ENCODE measurements at regions not wholly inside any gene's neighbourhood (a gene's known extent, or its start where the extent isn't known, plus 50 kb on each side); places are given as distances from the start of the nearest gene placed in this dataset.

DNA sequence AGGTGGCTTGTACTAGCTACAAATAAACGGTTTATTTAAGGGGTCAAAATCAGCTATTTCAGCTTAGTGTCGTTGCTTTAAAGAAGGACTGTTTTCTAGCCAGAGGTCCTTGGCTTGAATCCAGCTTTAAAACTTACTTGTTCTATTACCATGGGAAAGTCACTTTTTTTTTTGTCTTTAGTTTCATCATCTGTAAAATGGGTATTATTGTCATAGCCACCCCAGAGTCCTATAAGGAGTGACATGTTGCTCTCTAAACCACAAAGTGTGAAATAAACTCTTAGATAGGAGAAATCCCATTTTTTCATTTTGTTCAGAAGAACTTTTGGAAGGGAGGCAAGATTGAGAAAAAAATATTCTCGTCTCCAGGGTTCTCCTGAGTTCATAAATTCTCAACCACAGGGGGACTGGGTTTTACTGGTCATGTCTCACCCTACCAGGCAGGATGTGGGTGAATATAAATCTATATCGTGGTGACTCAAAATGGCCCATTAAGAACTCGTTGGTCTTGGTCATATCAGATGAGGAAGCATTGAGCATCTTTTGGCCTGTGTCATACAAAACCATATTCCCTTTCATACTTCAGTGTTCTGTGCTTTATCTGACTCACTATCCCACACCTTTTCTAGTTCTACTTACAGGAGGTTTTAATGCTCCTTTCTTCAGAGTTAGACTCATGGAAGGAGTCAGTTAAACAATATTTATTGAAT is 202.7 kb upstream of the NR3C1 start:
- H2AFZ ChIP-seq (ENCODE audit: low read length, unreplicated experiment): no peak overlapping the region
- no peaks in the 10 kb centered on the region for H3K4me1 ChIP-seq (ENCODE audit: control insufficient read depth, insufficient read depth, low read length, unreplicated experiment)
- no peaks in the 10 kb centered on the region for H3K27me3 ChIP-seq (ENCODE audit: insufficient read depth, low read length)
- no peaks in the 10 kb centered on the region for H3K36me3 ChIP-seq (ENCODE audit: insufficient read depth, low read length)
- no peaks in the 10 kb centered on the region for H3K79me2 ChIP-seq (ENCODE audit: control insufficient read depth, insufficient read depth, low read length, unreplicated experiment)
- H3K4me3 ChIP-seq (ENCODE audit: low read depth, low read length): no peak overlapping the region
- H3K27ac ChIP-seq (ENCODE audit: low read depth, low read length): no peak overlapping the region

GRCh38 chr5:143605403-143606005 is 202.0 kb upstream of the NR3C1 start:
- H2AFZ ChIP-seq (ENCODE audit: low read length, unreplicated experiment): no peak overlapping the region
- no peaks in the 10 kb centered on the region for H3K4me1 ChIP-seq (ENCODE audit: control insufficient read depth, insufficient read depth, low read length, unreplicated experiment)
- no peak overlapping the region for H3K27ac ChIP-seq (ENCODE audit: low read depth, low read length)
- no peaks in the 10 kb centered on the region for H3K36me3 ChIP-seq (ENCODE audit: insufficient read depth, low read length)
- no peak overlapping the region for H3K4me3 ChIP-seq (ENCODE audit: low read depth, low read length)
- no peaks in the 10 kb centered on the region for H3K27me3 ChIP-seq (ENCODE audit: insufficient read depth, low read length)
- no peaks in the 10 kb centered on the region for H3K79me2 ChIP-seq (ENCODE audit: control insufficient read depth, insufficient read depth, low read length, unreplicated experiment)

DNA sequence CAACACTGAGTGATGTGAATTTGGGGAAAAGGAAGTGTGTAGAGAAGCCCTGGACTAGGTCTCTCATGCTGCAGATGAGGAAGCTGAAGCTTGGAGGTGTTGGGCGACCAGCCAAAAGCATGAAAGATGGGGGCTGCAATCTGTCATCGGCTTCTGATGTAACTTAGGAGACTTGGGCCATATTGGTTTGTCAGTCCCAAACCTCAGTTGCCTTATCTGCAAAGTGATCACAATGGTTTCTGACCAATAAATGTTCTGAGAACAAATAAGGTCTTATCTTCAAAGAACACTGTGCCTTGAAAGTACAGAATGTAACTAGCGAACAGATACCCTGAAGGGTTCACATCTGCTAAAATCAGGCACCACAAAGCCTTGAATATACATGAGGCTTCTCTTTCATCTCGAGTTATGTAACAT is 198.4 kb upstream of the NR3C1 start:
- Histone ChIP-seq H3K79me2 (ENCODE audit: control insufficient read depth, insufficient read depth, low read length, unreplicated experiment) (no peaks in the 10 kb centered on the region), H3K36me3 (ENCODE audit: insufficient read depth, low read length) (no peaks in the 10 kb centered on the region), H2AFZ (ENCODE audit: low read length, unreplicated experiment) (no peak overlapping the region), H3K4me3 (ENCODE audit: low read depth, low read length) (no peak overlapping the region), H3K27ac (ENCODE audit: low read depth, low read length) (no peak overlapping the region), H3K27me3 (ENCODE audit: insufficient read depth, low read length) (no peaks in the 10 kb centered on the region), H3K4me1 (ENCODE audit: control insufficient read depth, insufficient read depth, low read length, unreplicated experiment) (peaks cover 1% of the 10 kb centered on the region)

DNA sequence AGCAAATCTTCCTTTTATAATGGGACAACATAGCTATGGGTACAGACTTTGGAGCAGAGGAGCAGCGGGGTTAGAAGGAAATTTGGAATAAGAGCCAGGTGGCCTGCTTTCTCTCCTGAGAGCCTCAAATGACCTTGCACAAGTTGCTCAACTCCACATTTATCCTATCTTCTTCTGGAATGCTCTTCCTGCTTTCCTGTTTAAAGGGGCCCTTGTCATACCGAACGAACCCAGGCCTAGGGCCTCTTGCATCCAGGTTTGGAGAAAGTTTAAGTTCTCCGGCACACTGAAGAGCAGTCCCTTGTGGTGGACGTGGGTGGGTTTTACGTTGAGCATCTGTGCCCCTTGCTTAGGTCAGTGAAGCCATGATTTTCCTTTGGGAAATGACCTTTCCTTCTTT is 197.9 kb upstream of the NR3C1 start:
- H3K4me1 ChIP-seq (ENCODE audit: control insufficient read depth, insufficient read depth, low read length, unreplicated experiment): peaks cover 7% of the 10 kb centered on the region
- H3K4me3 ChIP-seq (ENCODE audit: low read depth, low read length): no peak overlapping the region
- H3K79me2 ChIP-seq (ENCODE audit: control insufficient read depth, insufficient read depth, low read length, unreplicated experiment): no peaks in the 10 kb centered on the region
- no peak overlapping the region for H3K27ac ChIP-seq (ENCODE audit: low read depth, low read length)
- no peak overlapping the region for H2AFZ ChIP-seq (ENCODE audit: low read length, unreplicated experiment)
- H3K36me3 ChIP-seq (ENCODE audit: insufficient read depth, low read length): no peaks in the 10 kb centered on the region
- no peaks in the 10 kb centered on the region for H3K27me3 ChIP-seq (ENCODE audit: insufficient read depth, low read length)

DNA sequence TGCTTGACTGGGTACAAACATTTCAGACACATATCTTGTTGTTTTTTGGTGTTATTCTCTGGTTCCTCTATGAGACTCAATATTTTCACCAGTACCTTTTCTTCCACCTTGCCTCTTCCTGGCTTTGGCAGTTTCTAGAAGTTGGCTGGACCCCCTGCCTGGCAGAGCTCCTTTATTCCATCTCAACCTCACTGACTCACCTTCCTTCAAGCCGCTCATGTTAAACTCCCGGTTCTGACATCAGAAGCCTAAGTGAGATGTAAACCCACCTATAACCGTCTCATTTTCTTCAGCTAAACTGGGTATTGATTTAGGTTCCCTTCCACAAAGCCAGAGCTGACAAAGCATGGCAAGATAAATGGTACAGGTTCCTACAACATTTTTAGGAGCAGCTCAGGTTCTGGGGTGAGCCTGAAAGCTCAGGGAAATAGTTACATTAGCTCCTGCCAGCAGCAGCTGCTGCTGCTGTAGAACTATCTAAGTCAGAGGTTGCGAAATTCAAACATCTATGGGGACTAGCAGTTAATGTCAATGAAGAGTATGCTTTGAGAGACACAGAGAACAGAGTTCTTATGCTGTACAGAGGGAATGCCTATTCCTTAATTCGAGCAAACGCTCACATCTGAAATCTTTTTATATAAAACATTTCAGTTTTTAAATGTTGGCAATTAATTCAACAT is 197.1 kb upstream of the NR3C1 start:
- Histone ChIP-seq H2AFZ (ENCODE audit: low read length, unreplicated experiment) (no peak overlapping the region), H3K27me3 (ENCODE audit: insufficient read depth, low read length) (no peaks in the 10 kb centered on the region), H3K36me3 (ENCODE audit: insufficient read depth, low read length) (no peaks in the 10 kb centered on the region), H3K79me2 (ENCODE audit: control insufficient read depth, insufficient read depth, low read length, unreplicated experiment) (no peaks in the 10 kb centered on the region), H3K4me3 (ENCODE audit: low read depth, low read length) (no peak overlapping the region), H3K4me1 (ENCODE audit: control insufficient read depth, insufficient read depth, low read length, unreplicated experiment) (peaks cover 15% of the 10 kb centered on the region), H3K27ac (ENCODE audit: low read depth, low read length) (no peak overlapping the region)

DNA sequence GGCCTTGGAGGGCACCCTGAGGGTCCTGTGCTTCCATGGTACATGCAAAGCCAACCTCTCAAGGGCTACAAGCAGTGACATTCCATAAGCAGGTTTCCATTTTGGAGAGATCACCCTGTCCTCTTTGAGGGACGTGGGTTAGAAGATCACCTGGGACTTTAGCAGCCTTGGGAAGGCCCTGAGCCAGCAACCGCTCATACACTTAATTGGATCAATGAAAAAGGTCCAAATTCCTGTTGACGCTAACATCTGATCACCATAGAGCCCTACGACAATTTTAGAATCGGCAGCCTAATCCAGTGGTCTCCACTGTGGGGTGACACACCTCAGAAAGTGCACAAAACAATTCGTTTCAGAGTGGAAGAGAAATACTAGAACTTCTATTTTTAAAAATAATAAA is 196.0 kb upstream of the NR3C1 start:
- no peaks in the 10 kb centered on the region for H3K27me3 ChIP-seq (ENCODE audit: insufficient read depth, low read length)
- no peak overlapping the region for H3K27ac ChIP-seq (ENCODE audit: low read depth, low read length)
- H2AFZ ChIP-seq (ENCODE audit: low read length, unreplicated experiment): no peak overlapping the region
- H3K36me3 ChIP-seq (ENCODE audit: insufficient read depth, low read length): no peaks in the 10 kb centered on the region
- peaks cover 23% of the 10 kb centered on the region for H3K4me1 ChIP-seq (ENCODE audit: control insufficient read depth, insufficient read depth, low read length, unreplicated experiment)
- no peaks in the 10 kb centered on the region for H3K79me2 ChIP-seq (ENCODE audit: control insufficient read depth, insufficient read depth, low read length, unreplicated experiment)
- H3K4me3 ChIP-seq (ENCODE audit: low read depth, low read length): no peak overlapping the region

DNA sequence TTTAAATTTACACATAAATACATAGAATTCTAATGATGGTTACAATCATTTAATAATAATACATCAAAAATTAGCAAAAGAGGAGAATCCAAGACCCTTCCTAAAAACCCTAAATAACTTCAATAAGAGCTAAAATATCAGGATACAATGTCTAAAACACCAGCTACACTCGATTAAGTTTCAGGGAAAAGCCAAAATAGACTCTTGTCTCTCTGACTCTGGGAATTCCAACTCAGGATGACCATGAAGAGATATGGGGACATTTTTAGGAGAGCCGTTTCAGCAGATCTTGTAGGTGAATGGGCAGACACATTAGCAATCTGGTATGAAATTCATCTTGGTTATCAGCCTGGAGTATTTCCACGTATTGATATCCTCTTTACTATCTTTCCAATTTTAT is 193.3 kb upstream of the NR3C1 start:
- H3K27ac ChIP-seq (ENCODE audit: low read depth, low read length): no peak overlapping the region
- no peak overlapping the region for H2AFZ ChIP-seq (ENCODE audit: low read length, unreplicated experiment)
- peaks cover 23% of the 10 kb centered on the region for H3K4me1 ChIP-seq (ENCODE audit: control insufficient read depth, insufficient read depth, low read length, unreplicated experiment)
- H3K27me3 ChIP-seq (ENCODE audit: insufficient read depth, low read length): no peaks in the 10 kb centered on the region
- H3K36me3 ChIP-seq (ENCODE audit: insufficient read depth, low read length): no peaks in the 10 kb centered on the region
- no peak overlapping the region for H3K4me3 ChIP-seq (ENCODE audit: low read depth, low read length)
- no peaks in the 10 kb centered on the region for H3K79me2 ChIP-seq (ENCODE audit: control insufficient read depth, insufficient read depth, low read length, unreplicated experiment)

DNA sequence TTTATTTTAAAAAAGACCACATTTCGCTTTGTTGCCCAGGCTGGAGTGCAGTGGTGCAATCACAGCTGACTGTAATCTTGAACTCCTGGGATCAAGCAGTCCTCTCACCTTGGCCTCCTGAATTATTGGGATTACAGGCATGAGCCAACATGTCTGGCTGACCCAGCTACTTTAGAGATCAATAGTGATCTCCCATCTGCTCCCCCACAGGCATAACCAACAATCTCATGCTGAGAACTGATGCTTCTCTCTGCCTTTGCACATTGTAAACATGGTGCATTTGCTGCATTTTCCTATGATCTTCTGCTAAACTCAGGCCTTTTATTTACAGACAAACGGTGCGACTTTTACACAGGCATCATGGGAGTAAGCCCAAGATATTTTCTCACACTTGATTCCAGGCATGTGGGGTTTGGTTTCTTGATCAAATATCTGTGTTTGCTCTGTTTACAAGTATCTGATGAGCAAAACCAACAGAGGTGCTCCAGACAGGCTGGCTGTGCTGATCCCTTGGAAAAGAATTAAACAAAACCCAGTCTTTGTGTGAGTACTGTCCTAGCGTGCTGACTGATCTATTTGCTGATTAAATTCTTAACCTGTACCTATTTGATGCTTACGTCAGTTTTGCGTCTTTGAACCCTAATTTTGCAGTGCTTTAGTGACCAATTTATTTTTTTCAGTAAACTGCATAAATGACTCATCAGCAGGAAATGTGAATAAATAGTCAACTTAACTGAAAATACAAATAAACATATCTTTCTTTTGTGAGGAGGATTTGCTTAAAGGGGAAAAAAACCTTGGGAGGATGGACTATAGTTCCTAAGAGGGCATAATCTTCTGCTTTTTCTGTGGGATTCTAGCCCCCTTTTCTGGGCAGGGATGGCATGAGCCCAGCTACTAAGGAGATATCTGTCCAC is 191.7 kb upstream of the NR3C1 start:
- Histone ChIP-seq H3K27me3 (ENCODE audit: insufficient read depth, low read length) (no peaks in the 10 kb centered on the region), H3K4me1 (ENCODE audit: control insufficient read depth, insufficient read depth, low read length, unreplicated experiment) (peaks cover 23% of the 10 kb centered on the region), H3K36me3 (ENCODE audit: insufficient read depth, low read length) (no peaks in the 10 kb centered on the region), H3K4me3 (ENCODE audit: low read depth, low read length) (no peak overlapping the region), H3K27ac (ENCODE audit: low read depth, low read length) (peak overlapping the region; percentile 69), H2AFZ (ENCODE audit: low read length, unreplicated experiment) (no peak overlapping the region), H3K79me2 (ENCODE audit: control insufficient read depth, insufficient read depth, low read length, unreplicated experiment) (no peaks in the 10 kb centered on the region)

DNA sequence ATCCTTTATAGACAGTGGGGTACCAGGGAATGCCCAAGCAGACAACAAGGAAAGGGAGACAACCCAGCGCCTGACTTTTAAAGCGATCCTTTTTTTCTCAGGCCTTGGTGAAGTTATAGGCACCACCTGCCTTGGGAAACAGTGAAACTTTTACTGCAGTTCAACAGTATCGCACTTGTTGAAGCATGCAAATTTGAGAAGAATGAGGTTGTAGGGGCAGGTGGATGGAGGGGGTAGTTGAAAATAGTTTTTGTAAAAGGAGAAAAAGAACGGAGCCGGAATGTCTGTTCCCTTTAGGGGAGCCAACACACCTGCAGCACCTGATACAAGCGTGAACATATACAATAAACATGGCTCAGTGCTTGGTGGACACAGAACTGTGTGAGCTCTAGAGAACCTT is 190.2 kb upstream of the NR3C1 start:
- H3K36me3 ChIP-seq (ENCODE audit: insufficient read depth, low read length): no peaks in the 10 kb centered on the region
- no peaks in the 10 kb centered on the region for H3K27me3 ChIP-seq (ENCODE audit: insufficient read depth, low read length)
- H3K27ac ChIP-seq (ENCODE audit: low read depth, low read length): no peak overlapping the region
- no peak overlapping the region for H3K4me3 ChIP-seq (ENCODE audit: low read depth, low read length)
- H2AFZ ChIP-seq (ENCODE audit: low read length, unreplicated experiment): no peak overlapping the region
- H3K79me2 ChIP-seq (ENCODE audit: control insufficient read depth, insufficient read depth, low read length, unreplicated experiment): no peaks in the 10 kb centered on the region
- H3K4me1 ChIP-seq (ENCODE audit: control insufficient read depth, insufficient read depth, low read length, unreplicated experiment): peaks cover 23% of the 10 kb centered on the region

DNA sequence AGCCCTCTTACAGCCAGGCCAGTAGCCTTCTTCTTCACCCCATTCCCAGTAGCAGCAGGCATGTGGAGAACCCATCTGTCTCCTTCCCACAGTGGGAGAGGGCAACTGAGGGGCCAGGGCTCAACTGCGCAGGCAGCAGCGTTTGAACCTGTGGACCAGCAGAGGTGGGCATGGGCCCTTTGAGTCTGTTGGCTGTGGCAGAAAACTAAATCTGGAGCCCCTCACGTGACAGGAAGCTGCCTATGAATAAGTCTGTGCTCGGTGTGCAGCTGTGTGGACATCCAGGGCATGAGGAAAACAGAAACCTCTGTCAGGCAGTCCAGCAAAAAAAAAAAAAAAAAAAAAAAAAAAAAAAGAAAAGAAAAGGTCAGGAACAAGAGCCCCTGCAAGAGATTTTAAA is 189.2 kb upstream of the NR3C1 start:
- no peaks in the 10 kb centered on the region for H3K27me3 ChIP-seq (ENCODE audit: insufficient read depth, low read length)
- no peaks in the 10 kb centered on the region for H3K36me3 ChIP-seq (ENCODE audit: insufficient read depth, low read length)
- no peak overlapping the region for H3K27ac ChIP-seq (ENCODE audit: low read depth, low read length)
- no peaks in the 10 kb centered on the region for H3K79me2 ChIP-seq (ENCODE audit: control insufficient read depth, insufficient read depth, low read length, unreplicated experiment)
- H3K4me1 ChIP-seq (ENCODE audit: control insufficient read depth, insufficient read depth, low read length, unreplicated experiment): peaks cover 23% of the 10 kb centered on the region
- no peak overlapping the region for H3K4me3 ChIP-seq (ENCODE audit: low read depth, low read length)
- H2AFZ ChIP-seq (ENCODE audit: low read length, unreplicated experiment): no peak overlapping the region

Measured in ACC112 (cell line).